Body of pancreas (tissue), 4 donors: ENCODE measurements at regions not wholly inside any gene's neighbourhood (a gene's known extent, or its start where the extent isn't known, plus 50 kb on each side); places are given as distances from the start of the nearest gene placed in this dataset.

Source experiments
- POLR2A ChIP-seq, 3 donors: fragments of 450-650 bp; IDR thresholded peaks; one replicate each; pipeline ENCODE4 v1.6.1; 2016; ENCODE audit warnings: antibody characterized with exemption in 3 of 3, mild to moderate bottlenecking in 2 of 3
- TF ChIP-seq, protein P1 (sequence below), 7 experiments: fragments of 450-650 bp in 4 of 7; fragments of 200-600 bp in 3 of 7; sonication (generic) in 3 of 7; IDR thresholded peaks; one replicate each; pipeline ENCODE4 v1.5.1; 2016 to 2019; ENCODE audit warnings: antibody characterized with exemption in 7 of 7

- TF ChIP-seq, protein P1, sequence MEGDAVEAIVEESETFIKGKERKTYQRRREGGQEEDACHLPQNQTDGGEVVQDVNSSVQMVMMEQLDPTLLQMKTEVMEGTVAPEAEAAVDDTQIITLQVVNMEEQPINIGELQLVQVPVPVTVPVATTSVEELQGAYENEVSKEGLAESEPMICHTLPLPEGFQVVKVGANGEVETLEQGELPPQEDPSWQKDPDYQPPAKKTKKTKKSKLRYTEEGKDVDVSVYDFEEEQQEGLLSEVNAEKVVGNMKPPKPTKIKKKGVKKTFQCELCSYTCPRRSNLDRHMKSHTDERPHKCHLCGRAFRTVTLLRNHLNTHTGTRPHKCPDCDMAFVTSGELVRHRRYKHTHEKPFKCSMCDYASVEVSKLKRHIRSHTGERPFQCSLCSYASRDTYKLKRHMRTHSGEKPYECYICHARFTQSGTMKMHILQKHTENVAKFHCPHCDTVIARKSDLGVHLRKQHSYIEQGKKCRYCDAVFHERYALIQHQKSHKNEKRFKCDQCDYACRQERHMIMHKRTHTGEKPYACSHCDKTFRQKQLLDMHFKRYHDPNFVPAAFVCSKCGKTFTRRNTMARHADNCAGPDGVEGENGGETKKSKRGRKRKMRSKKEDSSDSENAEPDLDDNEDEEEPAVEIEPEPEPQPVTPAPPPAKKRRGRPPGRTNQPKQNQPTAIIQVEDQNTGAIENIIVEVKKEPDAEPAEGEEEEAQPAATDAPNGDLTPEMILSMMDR (IDR thresholded peaks at IDR 0.05): no peak
- TF ChIP-seq POLR2A (IDR thresholded peaks at IDR 0.05): no peak
These were observed 295.7 kb downstream of the KCNJ2 start for GRCh38 chr17:70464995-70465394.
